Right lobe of liver (tissue), 4 donors: ENCODE measurements at regions not wholly inside any gene's neighbourhood (a gene's known extent, or its start where the extent isn't known, plus 50 kb on each side); places are given as distances from the start of the nearest gene placed in this dataset.

Experiments used
- POLR2A ChIP-seq: fragments of 450-650 bp; IDR thresholded peaks from one replicate; pipeline ENCODE4 v1.6.1; 2017; ENCODE audit warnings: antibody characterized with exemption, mild to moderate bottlenecking
- TF ChIP-seq, protein P1 (sequence below), 4 donors: fragments of 200-600 bp in 3 of 4; fragments of 450-650 bp in 1 of 4; IDR thresholded peaks; one replicate each; pipeline versions ENCODE4 v1.5.1 to v1.8.0; 2016 to 2022; ENCODE audit warnings: antibody characterized with exemption in 4 of 4, mild to moderate bottlenecking in 2 of 4
- donor health status: DM: no; HTN: no; CAD: no.
- donor health status: DM: no; HTN: no; CAD: no.
- donor health status: DM: no; HTN: yes; CAD: no.

DNA sequence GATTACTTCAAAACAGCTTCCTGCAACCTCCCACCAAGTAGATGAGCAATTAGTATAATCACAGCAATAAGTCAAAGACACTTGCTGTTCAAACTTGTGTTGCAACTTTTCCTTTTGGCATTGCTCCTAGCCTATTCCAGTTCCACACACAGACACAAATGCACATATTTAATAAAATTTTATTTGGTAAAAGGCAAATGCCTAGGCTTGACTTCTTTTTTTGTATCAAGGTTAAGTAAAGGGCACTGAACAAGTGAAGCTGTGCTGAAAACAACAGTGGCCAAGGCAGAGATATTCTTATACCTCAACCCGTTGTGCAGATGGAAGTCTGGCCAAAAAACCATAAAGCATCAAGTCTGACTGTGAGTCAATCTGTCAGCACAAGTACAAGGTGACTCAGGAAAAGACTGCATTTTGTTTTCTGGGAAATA is 708.4 kb upstream of the CITED2 start:
- TF ChIP-seq, protein P1, sequence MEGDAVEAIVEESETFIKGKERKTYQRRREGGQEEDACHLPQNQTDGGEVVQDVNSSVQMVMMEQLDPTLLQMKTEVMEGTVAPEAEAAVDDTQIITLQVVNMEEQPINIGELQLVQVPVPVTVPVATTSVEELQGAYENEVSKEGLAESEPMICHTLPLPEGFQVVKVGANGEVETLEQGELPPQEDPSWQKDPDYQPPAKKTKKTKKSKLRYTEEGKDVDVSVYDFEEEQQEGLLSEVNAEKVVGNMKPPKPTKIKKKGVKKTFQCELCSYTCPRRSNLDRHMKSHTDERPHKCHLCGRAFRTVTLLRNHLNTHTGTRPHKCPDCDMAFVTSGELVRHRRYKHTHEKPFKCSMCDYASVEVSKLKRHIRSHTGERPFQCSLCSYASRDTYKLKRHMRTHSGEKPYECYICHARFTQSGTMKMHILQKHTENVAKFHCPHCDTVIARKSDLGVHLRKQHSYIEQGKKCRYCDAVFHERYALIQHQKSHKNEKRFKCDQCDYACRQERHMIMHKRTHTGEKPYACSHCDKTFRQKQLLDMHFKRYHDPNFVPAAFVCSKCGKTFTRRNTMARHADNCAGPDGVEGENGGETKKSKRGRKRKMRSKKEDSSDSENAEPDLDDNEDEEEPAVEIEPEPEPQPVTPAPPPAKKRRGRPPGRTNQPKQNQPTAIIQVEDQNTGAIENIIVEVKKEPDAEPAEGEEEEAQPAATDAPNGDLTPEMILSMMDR (IDR thresholded peaks at IDR 0.05) = no peak
- no peak for TF ChIP-seq POLR2A
